GM10266 (cell line): ENCODE measurements at regions not wholly inside any gene's neighbourhood (a gene's known extent, or its start where the extent isn't known, plus 50 kb on each side); places are given as distances from the start of the nearest gene placed in this dataset.

ENCODE experiments used
- DNase-seq: peaks from one replicate; pipeline ENCODE4 v3.0.0; 2012; ENCODE audit errors: extremely low spot score
- CTCF ChIP-seq: IDR thresholded peaks from 2 replicates; pipeline ENCODE4 v1.5.1; 2012; ENCODE audit warnings: mild to moderate bottlenecking, low read depth; ENCODE audit not compliant: control insufficient read depth, insufficient read depth; ENCODE audit errors: missing control alignments

- TF ChIP-seq CTCF, result no peak
- no peak for DNase-seq
Observed at GRCh38 chr19:31908080-31908479, 437.3 kb upstream of the ZNF507 start.

- no peak for TF ChIP-seq CTCF
- DNase-seq, result no peak
Observed at GRCh38 chr19:31908496-31909225, 436.7 kb upstream of the ZNF507 start.

- no peak for DNase-seq
- no peak for TF ChIP-seq CTCF
Observed at GRCh38 chr19:31910224-31910623, 435.2 kb upstream of the ZNF507 start.

GRCh38 chr19:31911577-31911976 is 433.8 kb upstream of the ZNF507 start:
- no peak for TF ChIP-seq CTCF

GRCh38 chr19:31913103-31913661 is 432.2 kb upstream of the ZNF507 start:
- DNase-seq, result no peak
- TF ChIP-seq CTCF, result no peak

More at GRCh38 chr19:31911577-31911976, 433.8 kb upstream of the ZNF507 start:
- no peak for DNase-seq

- no peak for TF ChIP-seq CTCF
- DNase-seq, result no peak
Observed at GRCh38 chr19:31930401-31930800, 415.0 kb upstream of the ZNF507 start.

GRCh38 chr19:31937983-31938382 is 407.4 kb upstream of the ZNF507 start:
- TF ChIP-seq CTCF, result no peak
- DNase-seq, result no peak
